NB4 (cell line): ENCODE measurements at regions not wholly inside any gene's neighbourhood (a gene's known extent, or its start where the extent isn't known, plus 50 kb on each side); places are given as distances from the start of the nearest gene placed in this dataset.

Source experiments
- DNase-seq: peaks from one replicate; pipeline ENCODE4 v3.0.0; 2010; ENCODE audit warnings: low read depth
- H3K4me3 ChIP-seq: one replicate; pipeline ENCODE4 v1.5.1; 2011; ENCODE audit warnings: mild to moderate bottlenecking, low read depth, low read length, moderate library complexity
- MAX ChIP-seq: IDR thresholded peaks from 2 replicates; pipeline ENCODE4 v1.6.1; 2011; ENCODE audit warnings: low read depth, low read length
- MYC ChIP-seq: IDR thresholded peaks from 2 replicates; pipeline ENCODE4 v1.6.1; 2011; ENCODE audit warnings: low read depth, low read length
- POLR2A ChIP-seq: IDR thresholded peaks from 2 replicates; pipeline ENCODE4 v1.6.1; 2011; ENCODE audit warnings: mild to moderate bottlenecking; ENCODE audit not compliant: insufficient read length; ENCODE audit errors: extremely low read depth
- TF ChIP-seq, protein P1 (sequence below): IDR thresholded peaks from one replicate; pipeline ENCODE4 v1.5.1; 2012; ENCODE audit warnings: low read depth, low read length

DNA sequence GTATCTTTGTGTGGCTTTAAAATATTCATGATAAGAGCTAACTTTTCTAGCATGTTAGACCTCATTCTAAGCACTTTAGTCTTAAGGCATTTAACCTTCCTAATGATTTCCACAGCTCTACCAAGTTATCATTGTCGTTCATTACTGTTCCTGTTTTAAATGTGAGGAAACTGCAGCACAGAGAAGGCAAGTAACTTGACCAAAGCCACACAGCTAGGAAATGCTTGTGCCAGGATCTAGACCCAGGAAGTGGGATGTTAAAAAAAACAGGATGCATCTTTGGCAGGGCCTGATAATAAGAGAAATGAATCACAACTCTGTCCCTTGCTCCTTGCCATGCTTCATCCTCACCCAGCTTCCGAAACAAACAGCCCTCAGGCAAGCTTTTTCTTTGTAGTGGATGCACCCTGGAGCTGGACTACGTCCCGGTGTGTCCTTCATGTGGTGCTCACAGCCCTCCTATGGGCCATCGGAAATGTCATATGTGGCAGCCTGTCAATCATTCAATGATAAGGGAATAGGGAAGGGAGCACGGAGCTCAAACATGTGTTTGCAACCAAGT, 196.9 kb upstream of the RREB1 start:
- H3K4me3 ChIP-seq = no peak overlapping the region
- TF ChIP-seq MYC (no peak), MAX (no peak), POLR2A (no peak)
- TF ChIP-seq, protein P1, sequence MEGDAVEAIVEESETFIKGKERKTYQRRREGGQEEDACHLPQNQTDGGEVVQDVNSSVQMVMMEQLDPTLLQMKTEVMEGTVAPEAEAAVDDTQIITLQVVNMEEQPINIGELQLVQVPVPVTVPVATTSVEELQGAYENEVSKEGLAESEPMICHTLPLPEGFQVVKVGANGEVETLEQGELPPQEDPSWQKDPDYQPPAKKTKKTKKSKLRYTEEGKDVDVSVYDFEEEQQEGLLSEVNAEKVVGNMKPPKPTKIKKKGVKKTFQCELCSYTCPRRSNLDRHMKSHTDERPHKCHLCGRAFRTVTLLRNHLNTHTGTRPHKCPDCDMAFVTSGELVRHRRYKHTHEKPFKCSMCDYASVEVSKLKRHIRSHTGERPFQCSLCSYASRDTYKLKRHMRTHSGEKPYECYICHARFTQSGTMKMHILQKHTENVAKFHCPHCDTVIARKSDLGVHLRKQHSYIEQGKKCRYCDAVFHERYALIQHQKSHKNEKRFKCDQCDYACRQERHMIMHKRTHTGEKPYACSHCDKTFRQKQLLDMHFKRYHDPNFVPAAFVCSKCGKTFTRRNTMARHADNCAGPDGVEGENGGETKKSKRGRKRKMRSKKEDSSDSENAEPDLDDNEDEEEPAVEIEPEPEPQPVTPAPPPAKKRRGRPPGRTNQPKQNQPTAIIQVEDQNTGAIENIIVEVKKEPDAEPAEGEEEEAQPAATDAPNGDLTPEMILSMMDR = no peak
- no peak for DNase-seq

DNA sequence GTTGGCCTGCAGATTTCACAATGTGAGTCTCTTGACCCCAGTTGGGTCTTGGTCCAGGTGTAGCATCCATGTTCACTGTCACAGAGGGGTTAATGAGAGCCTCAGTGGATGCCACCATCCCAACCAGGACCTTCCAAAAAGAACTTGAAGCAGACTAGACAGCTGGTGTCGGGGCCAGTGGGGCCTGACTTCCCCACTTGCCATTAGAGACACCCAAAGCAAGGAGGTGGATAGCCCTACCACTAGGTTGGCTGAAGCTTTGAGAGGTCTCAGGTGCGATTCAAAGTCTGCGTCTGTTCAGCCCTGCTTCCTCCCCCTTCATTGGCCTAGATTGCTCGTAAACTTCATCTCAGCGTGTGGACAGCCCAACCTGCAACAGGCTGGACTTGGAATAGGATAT, 196.4 kb upstream of the RREB1 start:
- H3K4me3 ChIP-seq = no peak overlapping the region
- no peak for TF ChIP-seq MAX
- TF ChIP-seq POLR2A = no peak
- TF ChIP-seq, protein P1 = no peak
- no peak for TF ChIP-seq MYC
- DNase-seq = no peak

DNA sequence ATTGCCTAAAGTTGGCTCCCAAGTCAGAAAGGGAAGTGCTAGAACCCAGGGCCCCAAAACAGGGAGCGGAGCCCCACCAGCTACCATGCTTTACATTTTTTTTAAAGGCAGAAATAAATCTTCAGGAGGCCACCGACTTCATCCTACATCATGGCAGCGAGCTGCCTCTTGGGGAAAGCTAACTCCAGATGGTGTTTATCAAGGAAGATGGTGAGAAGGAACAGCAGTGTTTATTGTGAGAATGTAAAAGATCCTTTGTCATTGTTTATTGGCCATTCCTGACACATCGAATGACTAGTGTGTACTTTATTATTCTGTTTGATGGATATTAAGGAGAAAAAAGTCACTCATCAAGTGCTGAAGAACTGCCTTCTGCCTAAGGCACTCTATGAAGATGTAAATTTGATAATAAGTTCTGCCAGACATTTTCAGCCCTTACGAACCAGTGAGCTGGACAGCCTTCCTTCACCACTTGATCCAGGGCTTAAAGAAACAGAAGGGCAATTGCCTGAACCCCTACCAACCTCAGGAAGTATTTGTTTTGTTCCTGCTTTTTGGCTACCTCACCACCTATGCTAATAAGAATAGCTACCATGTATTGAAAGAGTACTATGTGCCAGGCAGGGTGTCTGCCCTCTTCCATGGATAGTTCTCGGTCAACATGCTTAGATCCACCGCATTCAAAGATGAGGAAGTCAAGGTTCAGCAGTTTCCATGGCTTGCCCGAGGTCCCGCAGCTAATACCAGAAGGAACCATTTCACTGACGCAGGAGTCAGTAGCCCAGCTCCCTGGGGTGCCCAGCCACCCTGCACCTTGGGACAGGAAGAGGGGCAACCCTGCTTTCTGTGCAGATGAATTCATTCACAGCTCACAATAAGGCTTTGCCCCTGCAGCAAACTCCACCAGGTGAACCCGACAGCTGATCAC, 194.7 kb upstream of the RREB1 start:
- DNase-seq = no peak
- no peak overlapping the region for H3K4me3 ChIP-seq
- TF ChIP-seq, protein P1 = no peak
- TF ChIP-seq POLR2A (no peak), MAX (no peak), MYC (no peak)

DNA sequence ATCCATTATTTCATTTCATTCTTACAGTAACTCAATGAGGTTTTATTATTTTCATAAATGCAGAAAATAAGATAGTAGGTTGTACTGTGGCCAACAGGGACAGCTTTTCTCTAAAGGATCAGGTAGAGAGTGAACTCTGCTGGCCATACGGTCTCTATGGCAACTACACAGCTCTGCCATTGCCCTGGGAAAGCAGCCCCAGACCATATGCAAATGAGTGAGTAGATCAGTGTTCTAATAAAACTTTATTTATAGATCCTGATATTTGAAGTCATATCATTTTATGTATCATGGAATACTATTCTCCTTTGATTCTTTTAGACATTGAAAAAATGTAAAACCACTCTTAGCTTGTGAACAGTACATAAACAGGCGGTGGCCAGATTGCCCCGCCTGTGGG, 192.5 kb upstream of the RREB1 start:
- TF ChIP-seq, protein P1 = no peak
- no peak for TF ChIP-seq MYC
- TF ChIP-seq POLR2A = no peak
- TF ChIP-seq MAX = no peak
- peak overlapping the region; percentile 58 for H3K4me3 ChIP-seq
- peak; percentile 71 for DNase-seq

- H3K4me3 ChIP-seq = peak overlapping the region; percentile 58
- no peak for TF ChIP-seq POLR2A
- TF ChIP-seq, protein P1 = peak; percentile 7
- TF ChIP-seq MYC = no peak
- TF ChIP-seq MAX = no peak
- peak; percentile 83 for DNase-seq
Observed at GRCh38 chr6:6915813-6916547, 191.8 kb upstream of the RREB1 start.
